ENCODE measurements at regions not wholly inside any gene's neighbourhood (a gene's known extent, or its start where the extent isn't known, plus 50 kb on each side); places are given as distances from the start of the nearest gene placed in this dataset.

GRCh38 chr2:175630280-175631244, 371.5 kb downstream of the LNPK start:
- Histone ChIP-seq H3K4me1 (ENCODE audit: insufficient read depth, low read length) (no peaks in the 10 kb centered on the region), H3K4me3 (ENCODE audit: low read length) (no peak overlapping the region), H3K27me3 (ENCODE audit: insufficient read depth, low read length) (peaks cover 2% of the 10 kb centered on the region), H3K9me3 (ENCODE audit: low read length) (no peaks in the 10 kb centered on the region), H3K36me3 (ENCODE audit: insufficient read depth, low read length) (no peaks in the 10 kb centered on the region), H2AFZ (ENCODE audit: low read depth, low read length) (no peak overlapping the region)

GRCh38 chr2:175628243-175628642, 373.8 kb downstream of the LNPK start:
- Histone ChIP-seq H3K27me3 (ENCODE audit: insufficient read depth, low read length) (peaks cover 2% of the 10 kb centered on the region), H2AFZ (ENCODE audit: low read depth, low read length) (no peak overlapping the region), H3K9me3 (ENCODE audit: low read length) (no peaks in the 10 kb centered on the region), H3K4me3 (ENCODE audit: low read length) (no peak overlapping the region), H3K4me1 (ENCODE audit: insufficient read depth, low read length) (no peaks in the 10 kb centered on the region), H3K36me3 (ENCODE audit: insufficient read depth, low read length) (no peaks in the 10 kb centered on the region)

GRCh38 chr2:175627405-175627804, 374.7 kb downstream of the LNPK start:
- no peaks in the 10 kb centered on the region for H3K36me3 ChIP-seq (ENCODE audit: insufficient read depth, low read length)
- peaks cover 2% of the 10 kb centered on the region for H3K27me3 ChIP-seq (ENCODE audit: insufficient read depth, low read length)
- H3K9me3 ChIP-seq (ENCODE audit: low read length) = no peaks in the 10 kb centered on the region
- H3K4me3 ChIP-seq (ENCODE audit: low read length) = no peak overlapping the region
- no peak overlapping the region for H2AFZ ChIP-seq (ENCODE audit: low read depth, low read length)
- H3K4me1 ChIP-seq (ENCODE audit: insufficient read depth, low read length) = no peaks in the 10 kb centered on the region

- peaks cover 2% of the 10 kb centered on the region for H3K27me3 ChIP-seq (ENCODE audit: insufficient read depth, low read length)
- H3K36me3 ChIP-seq (ENCODE audit: insufficient read depth, low read length) = no peaks in the 10 kb centered on the region
- no peaks in the 10 kb centered on the region for H3K4me1 ChIP-seq (ENCODE audit: insufficient read depth, low read length)
- no peak overlapping the region for H2AFZ ChIP-seq (ENCODE audit: low read depth, low read length)
- no peak overlapping the region for H3K4me3 ChIP-seq (ENCODE audit: low read length)
- no peaks in the 10 kb centered on the region for H3K9me3 ChIP-seq (ENCODE audit: low read length)
Observed at GRCh38 chr2:175626796-175627195, 375.3 kb downstream of the LNPK start.

GRCh38 chr2:175624785-175625184, 377.3 kb downstream of the LNPK start:
- Histone ChIP-seq H3K36me3 (ENCODE audit: insufficient read depth, low read length) (no peaks in the 10 kb centered on the region), H3K9me3 (ENCODE audit: low read length) (no peaks in the 10 kb centered on the region)

GRCh38 chr2:175624211-175624761, 377.8 kb downstream of the LNPK start:
- no peak overlapping the region for H2AFZ ChIP-seq (ENCODE audit: low read depth, low read length)
- no peak overlapping the region for H3K4me3 ChIP-seq (ENCODE audit: low read length)
- H3K9me3 ChIP-seq (ENCODE audit: low read length) = no peaks in the 10 kb centered on the region
- H3K27me3 ChIP-seq (ENCODE audit: insufficient read depth, low read length) = peaks cover 2% of the 10 kb centered on the region
- no peaks in the 10 kb centered on the region for H3K36me3 ChIP-seq (ENCODE audit: insufficient read depth, low read length)
- no peaks in the 10 kb centered on the region for H3K4me1 ChIP-seq (ENCODE audit: insufficient read depth, low read length)

More at GRCh38 chr2:175624785-175625184, 377.3 kb downstream of the LNPK start:
- peaks cover 2% of the 10 kb centered on the region for H3K27me3 ChIP-seq (ENCODE audit: insufficient read depth, low read length)
- H3K4me1 ChIP-seq (ENCODE audit: insufficient read depth, low read length) = no peaks in the 10 kb centered on the region
- H2AFZ ChIP-seq (ENCODE audit: low read depth, low read length) = no peak overlapping the region
- no peak overlapping the region for H3K4me3 ChIP-seq (ENCODE audit: low read length)

GRCh38 chr2:175621821-175622220, 380.2 kb downstream of the LNPK start:
- H3K4me3 ChIP-seq (ENCODE audit: low read length) = no peak overlapping the region
- H3K4me1 ChIP-seq (ENCODE audit: insufficient read depth, low read length) = no peaks in the 10 kb centered on the region
- no peaks in the 10 kb centered on the region for H3K9me3 ChIP-seq (ENCODE audit: low read length)
- no peak overlapping the region for H2AFZ ChIP-seq (ENCODE audit: low read depth, low read length)
- H3K36me3 ChIP-seq (ENCODE audit: insufficient read depth, low read length) = no peaks in the 10 kb centered on the region
- H3K27me3 ChIP-seq (ENCODE audit: insufficient read depth, low read length) = peaks cover 2% of the 10 kb centered on the region

GRCh38 chr2:175620106-175620505, 382.0 kb downstream of the LNPK start:
- Histone ChIP-seq H3K4me1 (ENCODE audit: insufficient read depth, low read length) (no peaks in the 10 kb centered on the region), H3K9me3 (ENCODE audit: low read length) (no peaks in the 10 kb centered on the region), H3K36me3 (ENCODE audit: insufficient read depth, low read length) (no peaks in the 10 kb centered on the region), H3K4me3 (ENCODE audit: low read length) (no peak overlapping the region), H3K27me3 (ENCODE audit: insufficient read depth, low read length) (no peaks in the 10 kb centered on the region), H2AFZ (ENCODE audit: low read depth, low read length) (no peak overlapping the region)

GRCh38 chr2:175619179-175620045, 382.7 kb downstream of the LNPK start:
- H3K9me3 ChIP-seq (ENCODE audit: low read length) = no peaks in the 10 kb centered on the region
- no peaks in the 10 kb centered on the region for H3K4me1 ChIP-seq (ENCODE audit: insufficient read depth, low read length)
- H2AFZ ChIP-seq (ENCODE audit: low read depth, low read length) = no peak overlapping the region
- H3K27me3 ChIP-seq (ENCODE audit: insufficient read depth, low read length) = peaks cover under 1% of the 10 kb centered on the region
- no peak overlapping the region for H3K4me3 ChIP-seq (ENCODE audit: low read length)
- H3K36me3 ChIP-seq (ENCODE audit: insufficient read depth, low read length) = no peaks in the 10 kb centered on the region

- no peaks in the 10 kb centered on the region for H3K9me3 ChIP-seq (ENCODE audit: low read length)
- no peak overlapping the region for H3K4me3 ChIP-seq (ENCODE audit: low read length)
- no peak overlapping the region for H2AFZ ChIP-seq (ENCODE audit: low read depth, low read length)
- H3K36me3 ChIP-seq (ENCODE audit: insufficient read depth, low read length) = no peaks in the 10 kb centered on the region
- H3K4me1 ChIP-seq (ENCODE audit: insufficient read depth, low read length) = no peaks in the 10 kb centered on the region
- peaks cover 2% of the 10 kb centered on the region for H3K27me3 ChIP-seq (ENCODE audit: insufficient read depth, low read length)
Observed at GRCh38 chr2:175612280-175612679, 389.8 kb downstream of the LNPK start.

- Histone ChIP-seq H3K27me3 (ENCODE audit: insufficient read depth, low read length) (no peaks in the 10 kb centered on the region), H3K4me3 (ENCODE audit: low read length) (no peak overlapping the region), H2AFZ (ENCODE audit: low read depth, low read length) (no peak overlapping the region), H3K4me1 (ENCODE audit: insufficient read depth, low read length) (no peaks in the 10 kb centered on the region), H3K36me3 (ENCODE audit: insufficient read depth, low read length) (no peaks in the 10 kb centered on the region), H3K9me3 (ENCODE audit: low read length) (no peaks in the 10 kb centered on the region)
Observed at GRCh38 chr2:175606010-175606841, 395.8 kb downstream of the LNPK start.

GRCh38 chr2:175605640-175606009, 396.4 kb downstream of the LNPK start:
- peaks cover 1% of the 10 kb centered on the region for H3K4me1 ChIP-seq (ENCODE audit: insufficient read depth, low read length)
- H3K9me3 ChIP-seq (ENCODE audit: low read length) = no peaks in the 10 kb centered on the region
- H2AFZ ChIP-seq (ENCODE audit: low read depth, low read length) = no peak overlapping the region
- no peaks in the 10 kb centered on the region for H3K36me3 ChIP-seq (ENCODE audit: insufficient read depth, low read length)
- H3K4me3 ChIP-seq (ENCODE audit: low read length) = no peak overlapping the region
- no peaks in the 10 kb centered on the region for H3K27me3 ChIP-seq (ENCODE audit: insufficient read depth, low read length)
